NOMO-1 treated with DMSO at 0.1 percent for 48 hours (cell line): ENCODE measurements at regions not wholly inside any gene's neighbourhood (a gene's known extent, or its start where the extent isn't known, plus 50 kb on each side); places are given as distances from the start of the nearest gene placed in this dataset.

Experiments used
- DNase-seq: peaks from one replicate; lab custom pipeline; 2025; ENCODE audit not compliant: unreplicated experiment; lab: John Stamatoyannopoulos, UW

- no peak for DNase-seq
Measured at GRCh38 chr2:120968307-120969015, 232.8 kb downstream of the GLI2 start.

DNA sequence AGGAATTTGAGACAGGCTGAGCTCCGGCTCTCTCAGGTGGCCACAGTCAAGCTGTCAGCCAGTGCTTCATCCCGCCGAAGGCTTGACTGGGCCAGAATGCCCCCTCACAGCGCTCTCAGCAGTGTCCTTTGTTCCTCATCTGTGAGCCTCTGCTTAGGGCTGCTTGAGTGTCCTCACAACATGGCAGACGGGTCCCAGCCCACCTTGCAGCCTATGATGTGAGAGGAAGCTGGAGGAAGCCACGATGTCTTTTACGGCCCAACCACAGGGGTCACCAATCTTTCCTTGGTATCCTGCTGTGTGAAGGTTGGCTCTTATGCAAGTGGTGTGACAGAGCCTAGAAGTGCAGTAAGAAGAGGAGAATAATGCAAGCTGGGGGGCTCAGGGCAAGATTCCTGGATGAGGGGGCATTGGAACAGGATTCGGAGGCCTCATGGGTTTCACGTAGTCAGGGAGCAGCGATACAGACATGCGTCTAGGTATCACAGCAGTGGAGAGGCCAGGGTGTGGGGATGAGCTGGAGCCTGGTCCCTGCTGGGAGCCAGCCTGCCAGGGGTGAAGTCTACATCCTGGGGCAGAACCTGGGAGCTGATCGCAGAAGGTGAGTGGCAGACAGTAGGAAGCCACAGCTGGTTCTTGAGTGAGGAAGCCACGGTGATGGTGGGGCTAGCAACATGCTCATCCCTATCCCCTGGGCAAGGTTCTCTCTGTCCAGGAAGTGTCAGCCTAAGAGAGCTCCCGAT lies 234.1 kb downstream of the GLI2 start:
- DNase-seq = no peak

GRCh38 chr2:120971866-120972265 lies 236.2 kb downstream of the GLI2 start:
- DNase-seq = no peak

DNA sequence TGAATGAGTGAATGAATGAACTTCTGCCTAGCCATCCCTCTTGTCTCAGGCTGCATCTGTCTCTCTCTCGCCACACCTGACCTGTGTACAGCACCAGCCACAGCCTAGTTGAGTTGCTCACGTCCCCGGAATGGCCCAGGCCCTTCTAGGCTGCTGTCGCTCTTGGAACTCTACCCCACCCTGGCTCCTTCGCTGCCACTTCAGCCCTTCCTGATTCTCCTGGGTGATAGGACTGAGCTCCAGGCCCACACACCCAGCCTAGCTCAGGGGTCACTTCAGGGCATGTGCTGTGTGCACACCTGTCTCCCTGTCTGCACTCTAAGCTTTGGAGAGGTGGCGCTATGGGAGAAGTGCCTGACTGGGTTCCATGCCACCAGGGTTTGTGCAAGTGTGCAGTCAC lies 236.6 kb downstream of the GLI2 start:
- no peak for DNase-seq

GRCh38 chr2:120973196-120973595 lies 237.5 kb downstream of the GLI2 start:
- no peak for DNase-seq

DNA sequence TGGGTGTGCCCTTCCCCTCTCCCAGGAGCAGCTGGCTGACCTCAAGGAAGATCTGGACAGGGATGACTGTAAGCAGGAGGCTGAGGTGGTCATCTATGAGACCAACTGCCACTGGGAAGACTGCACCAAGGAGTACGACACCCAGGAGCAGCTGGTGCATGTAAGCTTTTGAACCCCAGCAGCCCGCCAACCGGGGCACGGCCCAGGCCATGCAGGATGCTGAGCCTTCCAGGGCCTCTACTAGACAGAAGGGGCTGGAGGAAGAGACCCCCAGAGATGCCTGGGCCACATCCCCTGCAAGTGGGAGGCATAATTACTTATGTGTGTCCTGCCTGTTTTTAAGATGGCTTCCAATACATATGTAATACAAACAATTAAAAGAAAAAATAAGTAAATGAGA lies 239.3 kb downstream of the GLI2 start:
- no peak for DNase-seq

- DNase-seq = no peak
Measured at GRCh38 chr2:120976501-120977307, 241.0 kb downstream of the GLI2 start.

GRCh38 chr2:120977582-120978358 lies 242.1 kb downstream of the GLI2 start:
- no peak for DNase-seq

- no peak for DNase-seq
Measured at GRCh38 chr2:120978359-120979050, 242.8 kb downstream of the GLI2 start.

DNA sequence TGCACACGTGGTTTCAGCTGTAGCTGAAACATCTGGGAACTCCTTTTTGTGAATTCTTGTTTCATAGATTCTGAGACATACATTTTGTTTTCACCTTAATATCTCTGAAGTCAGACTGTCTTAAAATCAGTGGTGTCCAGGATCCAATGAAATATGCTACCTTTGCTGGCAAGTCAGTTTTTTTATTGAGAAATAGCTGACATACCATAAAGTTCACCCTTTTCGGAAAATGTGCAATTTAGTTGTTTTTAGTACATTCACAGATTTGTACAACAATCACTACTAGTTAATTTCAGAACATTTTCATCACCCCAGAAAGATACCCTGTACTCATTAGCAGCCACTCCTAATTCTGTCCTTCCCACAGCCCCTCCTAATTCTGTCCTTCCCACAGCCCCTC lies 243.7 kb downstream of the GLI2 start:
- no peak for DNase-seq

GRCh38 chr2:120979921-120980320 lies 244.3 kb downstream of the GLI2 start:
- DNase-seq = no peak

- no peak for DNase-seq
Measured at GRCh38 chr2:120981443-120981842, 245.8 kb downstream of the GLI2 start.

- DNase-seq = no peak
Measured at GRCh38 chr2:120982598-120982997, 246.9 kb downstream of the GLI2 start.

DNA sequence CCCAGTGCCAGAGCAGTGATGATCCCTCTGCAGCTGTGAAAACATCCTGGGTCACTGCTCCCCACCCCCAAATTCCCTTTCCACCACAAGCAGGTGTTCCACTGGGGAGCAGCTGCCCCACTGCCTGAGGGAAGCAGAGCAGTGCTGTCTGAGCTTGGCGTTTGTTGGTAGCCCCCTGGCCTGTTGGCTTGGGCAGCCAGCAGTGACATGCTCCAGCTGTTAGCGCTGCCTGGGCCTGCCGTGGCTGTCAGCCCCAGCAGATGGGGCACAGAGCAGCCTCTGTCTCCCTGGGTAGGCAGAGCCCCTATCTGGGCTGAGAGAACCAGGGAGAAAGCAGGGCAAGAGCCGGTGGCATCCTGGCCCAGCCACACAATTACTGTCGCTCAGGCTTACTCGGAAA lies 247.7 kb downstream of the GLI2 start:
- no peak for DNase-seq

DNA sequence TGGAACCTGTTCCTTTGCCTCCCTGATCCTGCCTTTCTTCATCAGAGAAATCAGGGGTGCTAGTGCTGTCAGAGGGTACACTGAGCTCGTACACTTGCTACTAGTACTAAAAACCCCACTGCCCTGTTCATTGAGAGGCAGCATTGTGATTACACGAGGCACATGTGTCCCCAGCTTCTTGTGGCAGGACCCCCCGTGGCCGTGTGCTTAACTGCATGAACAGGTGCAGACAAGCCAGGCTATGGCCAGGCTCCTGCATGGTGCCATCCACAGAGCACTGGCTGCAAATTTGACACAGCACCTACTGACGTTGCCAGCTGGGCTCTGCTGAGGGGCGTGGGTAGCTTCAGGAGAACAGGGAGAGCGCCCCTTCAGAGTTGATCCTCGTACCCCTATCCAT lies 248.4 kb downstream of the GLI2 start:
- no peak for DNase-seq

- DNase-seq = no peak
Measured at GRCh38 chr2:120984452-120985173, 248.9 kb downstream of the GLI2 start.

- DNase-seq = no peak
Measured at GRCh38 chr2:120985174-120985996, 249.7 kb downstream of the GLI2 start.

GRCh38 chr2:120985997-120986651 lies 250.5 kb downstream of the GLI2 start:
- DNase-seq = no peak
